ENCODE measurements at regions not wholly inside any gene's neighbourhood (a gene's known extent, or its start where the extent isn't known, plus 50 kb on each side); places are given as distances from the start of the nearest gene placed in this dataset.

GRCh38 chr1:218517459-218517858 is 172.3 kb downstream of the TGFB2 start:
- TF ChIP-seq POLR2A (IDR thresholded peaks at IDR 0.05; ENCODE audit: low read length): no peak
- no peak for TF ChIP-seq GATA1 (IDR thresholded peaks at IDR 0.05; ENCODE audit: low read depth, low read length)
